NCI-H1417 (cell line): ENCODE measurements at regions not wholly inside any gene's neighbourhood (a gene's known extent, or its start where the extent isn't known, plus 50 kb on each side); places are given as distances from the start of the nearest gene placed in this dataset.
"Not testable (repeated sequence)": the region's sequence is repeated elsewhere in the genome, so short reads cannot be mapped to it uniquely, and the experiment has no call there.

Experiments used
- DNase-seq, 3 experiments: peaks; one replicate each; lab custom pipeline; 2025; lab: John Stamatoyannopoulos, UW

DNA sequence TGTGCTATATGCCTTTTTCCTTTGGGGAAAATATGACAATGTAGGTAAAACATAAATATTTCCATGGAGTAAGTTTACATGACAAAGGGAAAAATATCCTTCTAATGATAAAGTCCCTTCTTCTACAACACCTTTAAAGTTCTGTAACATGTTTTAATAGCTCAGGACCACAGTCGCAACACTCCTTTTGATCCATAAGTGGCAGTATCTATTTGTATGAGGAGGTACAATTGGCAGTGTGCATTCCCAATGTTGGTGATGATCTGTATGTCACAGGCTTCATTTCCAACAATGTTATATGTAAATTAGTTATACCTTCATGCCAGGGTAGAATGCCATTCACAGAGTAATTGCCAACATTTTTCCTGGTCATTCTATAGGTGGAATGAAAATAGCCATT, 127.1 kb upstream of the CCNH start:
- peak in 1 of 3 experiments; percentile 6 for DNase-seq

GRCh38 chr5:87536365-87536764, 123.6 kb upstream of the CCNH start:
- DNase-seq: no peak

GRCh38 chr5:87535706-87536105, 123.0 kb upstream of the CCNH start:
- DNase-seq: no peak

- no peak for DNase-seq
Measured at GRCh38 chr5:87529486-87530076, 116.9 kb upstream of the CCNH start.

DNA sequence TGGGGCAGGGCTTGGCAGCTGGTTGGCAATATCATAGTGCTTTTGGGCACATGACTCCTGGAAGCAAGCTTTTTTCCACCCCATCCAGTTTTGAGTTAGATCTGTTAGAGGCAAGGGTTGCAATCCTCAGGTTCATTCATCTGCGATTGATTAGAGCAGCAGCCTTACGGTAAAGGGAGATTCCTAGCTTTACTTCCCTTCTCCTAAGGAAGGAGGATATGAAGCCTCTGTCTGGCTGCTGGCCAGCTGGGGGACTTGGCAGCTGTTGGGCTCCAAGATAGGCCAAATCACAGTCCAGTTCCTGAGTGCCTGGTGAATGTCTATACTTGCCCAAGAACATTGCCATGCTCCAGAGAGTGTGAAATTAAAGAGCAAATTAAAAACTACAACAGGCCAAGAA, 113.4 kb upstream of the CCNH start:
- DNase-seq: no peak

- peak in 2 of 3 experiments; percentile 3 to 20 for DNase-seq
Measured at GRCh38 chr5:87524217-87524616, 111.5 kb upstream of the CCNH start.

- not testable (repeated sequence) for DNase-seq
Measured at GRCh38 chr5:87511778-87512177, 99.0 kb upstream of the CCNH start.

GRCh38 chr5:87503004-87503403, 90.3 kb upstream of the CCNH start:
- no peak for DNase-seq

GRCh38 chr5:87499478-87500410, 87.0 kb upstream of the CCNH start:
- no peak for DNase-seq
